Body of pancreas (tissue), 4 donors: ENCODE measurements at regions not wholly inside any gene's neighbourhood (a gene's known extent, or its start where the extent isn't known, plus 50 kb on each side); places are given as distances from the start of the nearest gene placed in this dataset.

Experiments used
- POLR2A ChIP-seq, 3 donors: fragments of 450-650 bp; IDR thresholded peaks; one replicate each; pipeline ENCODE4 v1.6.1; 2016; ENCODE audit warnings: antibody characterized with exemption in 3 of 3, mild to moderate bottlenecking in 2 of 3
- TF ChIP-seq, protein P1 (sequence below), 7 experiments: fragments of 450-650 bp in 4 of 7; fragments of 200-600 bp in 3 of 7; sonication (generic) in 3 of 7; IDR thresholded peaks; one replicate each; pipeline ENCODE4 v1.5.1; 2016 to 2019; ENCODE audit warnings: antibody characterized with exemption in 7 of 7

- TF ChIP-seq, protein P1, sequence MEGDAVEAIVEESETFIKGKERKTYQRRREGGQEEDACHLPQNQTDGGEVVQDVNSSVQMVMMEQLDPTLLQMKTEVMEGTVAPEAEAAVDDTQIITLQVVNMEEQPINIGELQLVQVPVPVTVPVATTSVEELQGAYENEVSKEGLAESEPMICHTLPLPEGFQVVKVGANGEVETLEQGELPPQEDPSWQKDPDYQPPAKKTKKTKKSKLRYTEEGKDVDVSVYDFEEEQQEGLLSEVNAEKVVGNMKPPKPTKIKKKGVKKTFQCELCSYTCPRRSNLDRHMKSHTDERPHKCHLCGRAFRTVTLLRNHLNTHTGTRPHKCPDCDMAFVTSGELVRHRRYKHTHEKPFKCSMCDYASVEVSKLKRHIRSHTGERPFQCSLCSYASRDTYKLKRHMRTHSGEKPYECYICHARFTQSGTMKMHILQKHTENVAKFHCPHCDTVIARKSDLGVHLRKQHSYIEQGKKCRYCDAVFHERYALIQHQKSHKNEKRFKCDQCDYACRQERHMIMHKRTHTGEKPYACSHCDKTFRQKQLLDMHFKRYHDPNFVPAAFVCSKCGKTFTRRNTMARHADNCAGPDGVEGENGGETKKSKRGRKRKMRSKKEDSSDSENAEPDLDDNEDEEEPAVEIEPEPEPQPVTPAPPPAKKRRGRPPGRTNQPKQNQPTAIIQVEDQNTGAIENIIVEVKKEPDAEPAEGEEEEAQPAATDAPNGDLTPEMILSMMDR (IDR thresholded peaks at IDR 0.05): no peak
- no peak for TF ChIP-seq POLR2A (IDR thresholded peaks at IDR 0.05)
Measured at GRCh38 chr5:91941588-91941987, 558.5 kb upstream of the ARRDC3 start.
